ENCODE measurements at regions not wholly inside any gene's neighbourhood (a gene's known extent, or its start where the extent isn't known, plus 50 kb on each side); places are given as distances from the start of the nearest gene placed in this dataset.

DNA sequence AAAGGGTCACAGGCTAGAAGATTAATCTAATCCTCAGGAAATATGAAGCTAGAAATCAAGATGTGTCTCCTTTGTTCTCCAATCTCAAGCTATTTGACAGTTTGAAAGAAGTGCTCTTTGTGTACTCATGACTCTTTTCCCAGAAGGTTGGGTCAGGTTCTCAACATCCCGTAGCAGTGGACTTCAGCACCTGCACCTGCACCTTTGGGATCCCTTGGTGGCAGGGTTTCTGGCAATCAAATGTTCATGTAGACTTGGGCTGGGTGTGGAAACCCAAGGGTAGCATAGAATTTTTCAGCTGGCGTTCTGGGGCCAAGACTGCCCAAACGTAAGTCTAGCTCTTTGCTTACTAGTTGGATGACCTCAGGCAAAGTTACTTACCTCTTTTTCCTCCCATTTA is 134.4 kb downstream of the ADRA2A start:
- no peak for TF ChIP-seq SPI1 (IDR thresholded peaks at IDR 0.05; ENCODE audit: low read depth, low read length)
- TF ChIP-seq POU2F2 (IDR thresholded peaks at IDR 0.05; ENCODE audit: low read depth, low read length) = no peak
- no peak for TF ChIP-seq TAF1 (IDR thresholded peaks at IDR 0.05; ENCODE audit: low read depth, low read length)
- TF ChIP-seq PAX5 (IDR thresholded peaks at IDR 0.05; ENCODE audit: insufficient read depth, low read length, severe bottlenecking) = no peak
- no peak for TF ChIP-seq POLR2A (IDR thresholded peaks at IDR 0.05; ENCODE audit: low read depth, low read length)
- no peak for TF ChIP-seq POLR2AphosphoS5 (IDR thresholded peaks at IDR 0.05; ENCODE audit: low read depth, low read length)
- DNase-seq (ENCODE audit: insufficient read length, low spot score) (no peak), FAIRE-seq (no peak)

GRCh38 chr10:111211706-111212105 is 134.9 kb downstream of the ADRA2A start:
- FAIRE-seq (no peak), DNase-seq (ENCODE audit: insufficient read length, low spot score) (no peak)
- no peak for TF ChIP-seq POU2F2 (IDR thresholded peaks at IDR 0.05; ENCODE audit: low read depth, low read length)

DNA sequence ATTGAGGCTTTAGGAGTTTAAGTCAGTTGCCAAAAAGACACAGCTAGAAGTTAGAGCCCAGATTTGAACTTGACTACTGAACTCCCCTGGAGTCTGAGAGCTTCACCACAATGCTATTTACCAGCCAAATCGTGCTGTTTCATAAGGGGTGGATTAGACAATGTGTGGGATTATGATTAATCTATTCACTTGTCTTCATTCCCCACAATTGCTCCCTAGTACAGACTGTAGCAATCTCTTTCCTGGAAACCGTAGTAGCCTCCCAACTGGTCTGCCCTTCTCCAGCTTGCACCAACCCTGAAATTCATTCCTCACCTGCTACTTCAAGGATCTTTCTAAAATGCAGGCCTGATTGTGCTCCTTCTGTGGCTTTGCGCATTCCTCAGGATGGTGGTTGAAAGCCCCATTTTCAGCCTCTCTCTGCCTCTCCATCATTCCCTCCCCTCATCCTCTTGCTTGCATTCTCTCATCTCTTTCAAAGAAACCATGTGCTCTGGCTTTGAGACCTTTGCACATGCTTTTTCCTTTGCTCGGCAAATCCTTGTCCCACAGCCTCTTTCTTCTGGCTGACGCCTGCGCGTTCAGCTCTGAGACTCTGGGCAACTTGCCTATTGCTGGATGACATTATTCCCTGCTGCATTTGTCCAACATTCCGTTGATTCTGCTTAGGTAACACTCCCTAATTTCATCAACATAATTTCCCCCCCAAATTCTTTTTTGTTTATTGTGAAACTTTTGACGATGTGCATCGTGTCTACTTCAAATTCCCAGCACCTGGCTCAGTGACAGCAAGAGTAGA is 145.1 kb downstream of the ADRA2A start:
- FAIRE-seq (no peak), DNase-seq (ENCODE audit: insufficient read length, low spot score) (no peak)
- TF ChIP-seq POLR2AphosphoS5 (IDR thresholded peaks at IDR 0.05; ENCODE audit: low read depth, low read length) (no peak), POLR2A (IDR thresholded peaks at IDR 0.05; ENCODE audit: low read depth, low read length) (no peak), PAX5 (IDR thresholded peaks at IDR 0.05; ENCODE audit: insufficient read depth, low read length, severe bottlenecking) (no peak), SPI1 (IDR thresholded peaks at IDR 0.05; ENCODE audit: low read depth, low read length) (no peak), TAF1 (IDR thresholded peaks at IDR 0.05; ENCODE audit: low read depth, low read length) (no peak), POU2F2 (IDR thresholded peaks at IDR 0.05; ENCODE audit: low read depth, low read length) (no peak)

DNA sequence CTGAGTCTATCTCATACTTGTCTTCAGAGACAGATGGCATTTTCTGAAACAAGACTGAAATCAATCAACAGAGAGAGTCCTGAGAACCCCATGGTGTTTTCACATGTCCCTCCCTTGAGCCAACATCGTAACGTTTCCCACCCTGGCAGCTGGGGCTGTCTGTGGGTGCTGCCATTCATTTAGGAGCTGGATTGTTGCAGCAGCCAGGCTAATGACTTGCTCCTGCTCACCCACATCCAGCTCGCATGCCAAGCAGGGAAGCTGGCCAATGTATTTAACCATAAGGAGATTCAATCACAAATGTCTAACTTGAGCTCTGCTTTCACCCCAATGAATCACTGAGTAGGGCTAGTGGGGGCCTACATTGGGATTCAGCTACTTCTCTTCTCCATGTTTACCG is 146.1 kb downstream of the ADRA2A start:
- no peak for FAIRE-seq
- no peak for TF ChIP-seq POLR2A (IDR thresholded peaks at IDR 0.05; ENCODE audit: low read depth, low read length)
- no peak for DNase-seq (ENCODE audit: insufficient read length, low spot score)

GRCh38 chr10:111231779-111232178 is 154.9 kb downstream of the ADRA2A start:
- TF ChIP-seq PAX5 (IDR thresholded peaks at IDR 0.05; ENCODE audit: insufficient read depth, low read length, severe bottlenecking) = no peak
- TF ChIP-seq POU2F2 (IDR thresholded peaks at IDR 0.05; ENCODE audit: low read depth, low read length) = no peak
- TF ChIP-seq POLR2AphosphoS5 (IDR thresholded peaks at IDR 0.05; ENCODE audit: low read depth, low read length) = no peak
- TF ChIP-seq POLR2A (IDR thresholded peaks at IDR 0.05; ENCODE audit: low read depth, low read length) = no peak
- no peak for TF ChIP-seq SPI1 (IDR thresholded peaks at IDR 0.05; ENCODE audit: low read depth, low read length)
- TF ChIP-seq TAF1 (IDR thresholded peaks at IDR 0.05; ENCODE audit: low read depth, low read length) = no peak
- DNase-seq (ENCODE audit: insufficient read length, low spot score) (no peak), FAIRE-seq (no peak)

GRCh38 chr10:111233439-111233838 is 156.6 kb downstream of the ADRA2A start:
- FAIRE-seq (no peak), DNase-seq (ENCODE audit: insufficient read length, low spot score) (no peak)
- TF ChIP-seq POU2F2 (IDR thresholded peaks at IDR 0.05; ENCODE audit: low read depth, low read length) (no peak), POLR2A (IDR thresholded peaks at IDR 0.05; ENCODE audit: low read depth, low read length) (no peak), POLR2AphosphoS5 (IDR thresholded peaks at IDR 0.05; ENCODE audit: low read depth, low read length) (no peak), SPI1 (IDR thresholded peaks at IDR 0.05; ENCODE audit: low read depth, low read length) (no peak), PAX5 (IDR thresholded peaks at IDR 0.05; ENCODE audit: insufficient read depth, low read length, severe bottlenecking) (no peak), TAF1 (IDR thresholded peaks at IDR 0.05; ENCODE audit: low read depth, low read length) (no peak)

DNA sequence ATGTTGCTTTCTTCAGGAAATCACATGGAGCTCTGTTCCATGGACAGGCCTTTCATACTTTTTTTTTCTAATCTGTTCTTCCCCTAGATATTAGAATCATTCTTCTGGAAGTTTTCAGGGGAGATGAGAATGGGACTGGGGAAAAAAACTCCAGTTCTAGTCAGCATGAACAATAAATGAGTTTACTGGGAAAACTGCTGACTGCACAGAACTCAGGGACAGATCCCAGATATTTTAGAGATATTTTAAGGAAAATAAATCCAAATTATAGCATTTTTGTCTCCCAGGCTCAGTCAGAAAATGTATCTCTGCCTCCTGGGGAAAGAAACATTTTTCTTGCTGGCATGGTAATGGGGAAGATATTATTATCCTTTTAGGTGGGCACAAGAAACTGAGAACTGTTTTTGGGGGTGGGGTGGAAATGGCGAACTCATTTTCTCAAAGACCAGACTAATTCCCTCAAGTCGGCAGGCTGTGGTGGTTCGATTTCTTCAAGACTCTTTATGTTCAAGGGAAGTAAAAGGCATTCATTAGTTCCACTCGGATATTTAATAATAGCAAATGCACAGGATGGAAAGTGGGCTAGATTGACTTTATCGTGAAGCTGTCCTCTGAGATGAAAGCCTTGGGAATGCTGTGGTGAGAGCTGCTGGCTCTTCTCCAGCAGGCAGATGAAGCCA is 157.5 kb downstream of the ADRA2A start:
- DNase-seq (ENCODE audit: insufficient read length, low spot score) = no peak
- FAIRE-seq = no peak
- TF ChIP-seq POU2F2 (IDR thresholded peaks at IDR 0.05; ENCODE audit: low read depth, low read length) = no peak

DNA sequence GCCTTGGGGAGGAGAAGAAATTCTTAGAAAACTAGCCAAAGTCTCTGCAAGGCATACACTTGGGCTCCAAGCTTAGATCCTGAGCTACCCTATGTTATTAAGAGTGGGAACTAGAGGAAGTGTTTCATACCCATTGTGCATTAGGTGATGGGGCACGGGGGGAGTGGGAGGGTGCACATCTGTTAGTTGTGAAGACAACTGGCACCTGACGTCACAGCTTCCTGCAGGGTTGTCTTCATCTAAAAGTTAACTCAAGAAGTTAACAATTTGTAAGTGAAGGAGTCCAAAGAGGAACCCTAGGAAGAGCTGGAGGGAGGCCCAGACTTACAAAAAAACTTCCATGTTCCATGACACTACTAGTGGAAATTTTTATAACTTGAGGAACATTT is 158.1 kb downstream of the ADRA2A start:
- TF ChIP-seq TAF1 (IDR thresholded peaks at IDR 0.05; ENCODE audit: low read depth, low read length) (no peak), POLR2AphosphoS5 (IDR thresholded peaks at IDR 0.05; ENCODE audit: low read depth, low read length) (no peak), POU2F2 (IDR thresholded peaks at IDR 0.05; ENCODE audit: low read depth, low read length) (no peak), SPI1 (IDR thresholded peaks at IDR 0.05; ENCODE audit: low read depth, low read length) (no peak), PAX5 (IDR thresholded peaks at IDR 0.05; ENCODE audit: insufficient read depth, low read length, severe bottlenecking) (no peak), POLR2A (IDR thresholded peaks at IDR 0.05; ENCODE audit: low read depth, low read length) (no peak)
- DNase-seq (ENCODE audit: insufficient read length, low spot score) (no peak), FAIRE-seq (no peak)

DNA sequence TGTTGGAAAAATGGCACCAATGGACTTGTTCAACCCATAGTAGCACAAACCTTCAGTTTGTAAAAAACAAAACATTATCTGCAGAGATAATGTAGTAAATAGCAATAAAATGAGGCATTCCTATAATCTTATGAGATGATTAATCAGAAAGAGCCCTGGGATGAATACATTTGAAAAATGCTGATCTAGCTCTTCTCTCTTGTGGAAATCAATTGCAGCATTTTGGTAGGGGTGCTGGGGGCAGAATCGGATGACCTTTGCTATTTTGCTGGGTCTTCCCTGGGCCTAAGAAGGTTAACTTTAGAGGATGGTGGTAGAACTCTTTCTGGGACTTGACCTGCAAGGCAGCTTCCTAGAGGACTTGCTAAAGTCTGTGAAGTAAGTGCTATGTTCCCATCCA is 163.5 kb downstream of the ADRA2A start:
- TF ChIP-seq POLR2AphosphoS5 (IDR thresholded peaks at IDR 0.05; ENCODE audit: low read depth, low read length) (no peak), TAF1 (IDR thresholded peaks at IDR 0.05; ENCODE audit: low read depth, low read length) (no peak), SPI1 (IDR thresholded peaks at IDR 0.05; ENCODE audit: low read depth, low read length) (no peak)
- DNase-seq (ENCODE audit: insufficient read length, low spot score) (no peak), FAIRE-seq (no peak)

GRCh38 chr10:111243126-111243525 is 166.3 kb downstream of the ADRA2A start:
- FAIRE-seq (no peak), DNase-seq (ENCODE audit: insufficient read length, low spot score) (no peak)

More at GRCh38 chr10:111243126-111243525, 166.3 kb downstream of the ADRA2A start:
- TF ChIP-seq POU2F2 (IDR thresholded peaks at IDR 0.05; ENCODE audit: low read depth, low read length) (no peak), SPI1 (IDR thresholded peaks at IDR 0.05; ENCODE audit: low read depth, low read length) (no peak), TAF1 (IDR thresholded peaks at IDR 0.05; ENCODE audit: low read depth, low read length) (no peak), PAX5 (IDR thresholded peaks at IDR 0.05; ENCODE audit: insufficient read depth, low read length, severe bottlenecking) (no peak), POLR2AphosphoS5 (IDR thresholded peaks at IDR 0.05; ENCODE audit: low read depth, low read length) (no peak), POLR2A (IDR thresholded peaks at IDR 0.05; ENCODE audit: low read depth, low read length) (no peak)

Data from GM12891 (cell line).